GM23338 (cell line): ENCODE measurements at regions not wholly inside any gene's neighbourhood (a gene's known extent, or its start where the extent isn't known, plus 50 kb on each side); places are given as distances from the start of the nearest gene placed in this dataset.

Source experiments
- ATAC-seq: fragments of 200-7000 bp; cut with Tn5 transposase; 3 replicates; pipeline ENCODE4 v1.9.1; 2020
- DNase-seq: peaks from one replicate; pipeline ENCODE4 v3.0.0-alpha.2; 2015; ENCODE audit warnings: low spot score
- H2AFZ ChIP-seq: fragments of 200-600 bp; sonication (generic); 2 replicates; pipeline ENCODE4 v1.8.0; 2016; ENCODE audit warnings: antibody characterized with exemption, mild to moderate bottlenecking, moderate library complexity
- H3F3A ChIP-seq: fragments of 200-600 bp; sonication (generic); replicated peaks from 2 replicates; pipeline ENCODE4 v1.8.0; 2017; ENCODE audit warnings: antibody characterized with exemption, mixed run types, low read depth
- H3K27ac ChIP-seq: fragments of 200-600 bp; sonication (generic); 2 replicates; pipeline ENCODE4 v1.6.1; 2016; ENCODE audit warnings: low read depth
- H3K27me3 ChIP-seq: fragments of 200-600 bp; sonication (generic); 2 replicates; pipeline ENCODE4 v1.8.0; 2016; ENCODE audit warnings: mild to moderate bottlenecking, mixed run types, moderate library complexity; ENCODE audit not compliant: insufficient read depth
- H3K36me3 ChIP-seq: fragments of 200-600 bp; sonication (generic); 2 replicates; pipeline ENCODE4 v1.8.0; 2016; ENCODE audit warnings: mild to moderate bottlenecking; ENCODE audit not compliant: insufficient read depth
- H3K4me1 ChIP-seq: fragments of 200-600 bp; sonication (generic); 2 replicates; pipeline ENCODE4 v1.8.0; 2016; ENCODE audit warnings: mild to moderate bottlenecking, moderate library complexity; ENCODE audit not compliant: insufficient read depth
- H3K4me2 ChIP-seq: fragments of 200-600 bp; sonication (generic); 2 replicates; pipeline ENCODE4 v1.7.1; 2017; ENCODE audit warnings: mixed run types
- H3K4me3 ChIP-seq: fragments of 200-600 bp; sonication (generic); 2 replicates; pipeline ENCODE4 v1.6.1; 2016; ENCODE audit warnings: mixed run types
- H3K79me2 ChIP-seq: fragments of 200-600 bp; sonication (generic); replicated peaks from 2 replicates; pipeline ENCODE4 v1.8.0; 2017; ENCODE audit warnings: mild to moderate bottlenecking; ENCODE audit not compliant: insufficient read depth
- H3K9me2 ChIP-seq: fragments of 200-600 bp; sonication (generic); 2 replicates; pipeline ENCODE4 v1.8.0; 2017; ENCODE audit not compliant: insufficient read depth
- H4K20me1 ChIP-seq: fragments of 200-600 bp; sonication (generic); replicated peaks from 2 replicates; pipeline ENCODE4 v1.8.0; 2017; ENCODE audit warnings: mild to moderate bottlenecking; ENCODE audit not compliant: insufficient read depth
- H3K27ac Mint-ChIP-seq: 2 replicates; pipeline ENCODE4 v1.8.0; 2020; ENCODE audit warnings: inconsistent platforms, mild to moderate bottlenecking, moderate library complexity, mixed read lengths
- H3K27me3 Mint-ChIP-seq: 3 replicates; pipeline ENCODE4 v1.8.0; 2022; ENCODE audit warnings: low read depth, mild to moderate bottlenecking, moderate library complexity, mixed read lengths, inconsistent platforms; ENCODE audit not compliant: insufficient read depth, poor library complexity
- H3K36me3 Mint-ChIP-seq: 3 replicates; pipeline ENCODE4 v1.8.0; 2021; ENCODE audit warnings: low read depth, mild to moderate bottlenecking, inconsistent platforms, moderate library complexity, mixed read lengths
- H3K4me1 Mint-ChIP-seq: 3 replicates; pipeline ENCODE4 v1.8.0; 2020; ENCODE audit warnings: mild to moderate bottlenecking, inconsistent platforms, mixed read lengths
- H3K4me3 Mint-ChIP-seq: 3 replicates; pipeline ENCODE4 v1.8.0; 2021; ENCODE audit warnings: moderate library complexity, mild to moderate bottlenecking, inconsistent platforms, mixed read lengths
- H3K9me3 Mint-ChIP-seq: 3 replicates; pipeline ENCODE4 v1.8.0; 2020; ENCODE audit warnings: moderate library complexity, mild to moderate bottlenecking, inconsistent platforms, mixed read lengths
- JUNB ChIP-seq: IDR thresholded peaks from one replicate; pipeline ENCODE4 v1.6.1; 2016; ENCODE audit warnings: antibody characterized with exemption; ENCODE audit not compliant: unreplicated experiment
- POLR2AphosphoS5 ChIP-seq: IDR thresholded peaks from 2 replicates; pipeline ENCODE4 v1.6.1; 2016; ENCODE audit warnings: antibody characterized with exemption, low read depth
- STAT1 ChIP-seq: IDR thresholded peaks from one replicate; pipeline ENCODE4 v1.6.1; 2016; ENCODE audit warnings: antibody characterized with exemption; ENCODE audit not compliant: unreplicated experiment
- ZNF331 ChIP-seq: fragments of 250-450 bp; sonication (Bioruptor Pico); IDR thresholded peaks from 2 replicates; pipeline ENCODE4 v1.5.0; 2020; ENCODE audit warnings: low read depth, mild to moderate bottlenecking, moderate library complexity
- TF ChIP-seq, protein P1 (sequence below): fragments of 250-450 bp; sonication (Bioruptor Pico); IDR thresholded peaks from 2 replicates; pipeline ENCODE4 v1.5.0; 2020; ENCODE audit warnings: mild to moderate bottlenecking, moderate library complexity
- TF ChIP-seq, protein P2 (sequence below), 2 experiments: fragments of 200-600 bp in 1 of 2; sonication (generic) in 1 of 2; conservative IDR thresholded peaks; 2 replicates each; pipeline versions ENCODE4 v1.5.1 to v1.6.1; 2016 to 2017; ENCODE audit warnings: antibody characterized with exemption in 2 of 2, low read depth in 2 of 2, mild to moderate bottlenecking in 2 of 2, moderate library complexity in 1 of 2

DNA sequence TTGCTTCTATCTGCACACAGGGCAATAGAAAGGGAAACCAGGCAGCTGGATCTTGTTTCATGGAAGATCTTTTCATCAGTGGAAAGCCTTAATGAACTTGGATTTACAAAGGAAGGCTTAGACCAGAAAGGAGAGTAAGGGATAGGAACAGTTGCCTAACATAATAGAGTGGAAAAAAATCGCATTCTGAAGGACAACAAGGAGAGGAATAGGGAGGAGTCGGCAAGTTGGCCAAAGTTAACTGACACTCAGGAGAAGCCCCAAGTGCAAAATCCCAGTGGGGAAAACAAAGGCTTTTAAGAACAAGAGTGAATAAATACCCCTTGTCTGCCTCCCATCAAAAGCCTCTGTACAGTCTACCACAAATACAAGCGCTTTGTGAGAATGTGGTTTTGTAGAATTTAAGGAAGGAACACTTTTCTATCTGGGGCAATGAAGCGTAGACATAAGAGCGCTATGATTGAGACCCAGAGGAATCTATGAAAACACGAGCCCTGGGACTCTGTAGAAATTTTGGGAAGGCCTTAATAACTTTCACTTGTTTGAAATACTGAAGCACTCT, 74.1 kb downstream of the ZNF648 start (continued):
- TF ChIP-seq, protein P1, sequence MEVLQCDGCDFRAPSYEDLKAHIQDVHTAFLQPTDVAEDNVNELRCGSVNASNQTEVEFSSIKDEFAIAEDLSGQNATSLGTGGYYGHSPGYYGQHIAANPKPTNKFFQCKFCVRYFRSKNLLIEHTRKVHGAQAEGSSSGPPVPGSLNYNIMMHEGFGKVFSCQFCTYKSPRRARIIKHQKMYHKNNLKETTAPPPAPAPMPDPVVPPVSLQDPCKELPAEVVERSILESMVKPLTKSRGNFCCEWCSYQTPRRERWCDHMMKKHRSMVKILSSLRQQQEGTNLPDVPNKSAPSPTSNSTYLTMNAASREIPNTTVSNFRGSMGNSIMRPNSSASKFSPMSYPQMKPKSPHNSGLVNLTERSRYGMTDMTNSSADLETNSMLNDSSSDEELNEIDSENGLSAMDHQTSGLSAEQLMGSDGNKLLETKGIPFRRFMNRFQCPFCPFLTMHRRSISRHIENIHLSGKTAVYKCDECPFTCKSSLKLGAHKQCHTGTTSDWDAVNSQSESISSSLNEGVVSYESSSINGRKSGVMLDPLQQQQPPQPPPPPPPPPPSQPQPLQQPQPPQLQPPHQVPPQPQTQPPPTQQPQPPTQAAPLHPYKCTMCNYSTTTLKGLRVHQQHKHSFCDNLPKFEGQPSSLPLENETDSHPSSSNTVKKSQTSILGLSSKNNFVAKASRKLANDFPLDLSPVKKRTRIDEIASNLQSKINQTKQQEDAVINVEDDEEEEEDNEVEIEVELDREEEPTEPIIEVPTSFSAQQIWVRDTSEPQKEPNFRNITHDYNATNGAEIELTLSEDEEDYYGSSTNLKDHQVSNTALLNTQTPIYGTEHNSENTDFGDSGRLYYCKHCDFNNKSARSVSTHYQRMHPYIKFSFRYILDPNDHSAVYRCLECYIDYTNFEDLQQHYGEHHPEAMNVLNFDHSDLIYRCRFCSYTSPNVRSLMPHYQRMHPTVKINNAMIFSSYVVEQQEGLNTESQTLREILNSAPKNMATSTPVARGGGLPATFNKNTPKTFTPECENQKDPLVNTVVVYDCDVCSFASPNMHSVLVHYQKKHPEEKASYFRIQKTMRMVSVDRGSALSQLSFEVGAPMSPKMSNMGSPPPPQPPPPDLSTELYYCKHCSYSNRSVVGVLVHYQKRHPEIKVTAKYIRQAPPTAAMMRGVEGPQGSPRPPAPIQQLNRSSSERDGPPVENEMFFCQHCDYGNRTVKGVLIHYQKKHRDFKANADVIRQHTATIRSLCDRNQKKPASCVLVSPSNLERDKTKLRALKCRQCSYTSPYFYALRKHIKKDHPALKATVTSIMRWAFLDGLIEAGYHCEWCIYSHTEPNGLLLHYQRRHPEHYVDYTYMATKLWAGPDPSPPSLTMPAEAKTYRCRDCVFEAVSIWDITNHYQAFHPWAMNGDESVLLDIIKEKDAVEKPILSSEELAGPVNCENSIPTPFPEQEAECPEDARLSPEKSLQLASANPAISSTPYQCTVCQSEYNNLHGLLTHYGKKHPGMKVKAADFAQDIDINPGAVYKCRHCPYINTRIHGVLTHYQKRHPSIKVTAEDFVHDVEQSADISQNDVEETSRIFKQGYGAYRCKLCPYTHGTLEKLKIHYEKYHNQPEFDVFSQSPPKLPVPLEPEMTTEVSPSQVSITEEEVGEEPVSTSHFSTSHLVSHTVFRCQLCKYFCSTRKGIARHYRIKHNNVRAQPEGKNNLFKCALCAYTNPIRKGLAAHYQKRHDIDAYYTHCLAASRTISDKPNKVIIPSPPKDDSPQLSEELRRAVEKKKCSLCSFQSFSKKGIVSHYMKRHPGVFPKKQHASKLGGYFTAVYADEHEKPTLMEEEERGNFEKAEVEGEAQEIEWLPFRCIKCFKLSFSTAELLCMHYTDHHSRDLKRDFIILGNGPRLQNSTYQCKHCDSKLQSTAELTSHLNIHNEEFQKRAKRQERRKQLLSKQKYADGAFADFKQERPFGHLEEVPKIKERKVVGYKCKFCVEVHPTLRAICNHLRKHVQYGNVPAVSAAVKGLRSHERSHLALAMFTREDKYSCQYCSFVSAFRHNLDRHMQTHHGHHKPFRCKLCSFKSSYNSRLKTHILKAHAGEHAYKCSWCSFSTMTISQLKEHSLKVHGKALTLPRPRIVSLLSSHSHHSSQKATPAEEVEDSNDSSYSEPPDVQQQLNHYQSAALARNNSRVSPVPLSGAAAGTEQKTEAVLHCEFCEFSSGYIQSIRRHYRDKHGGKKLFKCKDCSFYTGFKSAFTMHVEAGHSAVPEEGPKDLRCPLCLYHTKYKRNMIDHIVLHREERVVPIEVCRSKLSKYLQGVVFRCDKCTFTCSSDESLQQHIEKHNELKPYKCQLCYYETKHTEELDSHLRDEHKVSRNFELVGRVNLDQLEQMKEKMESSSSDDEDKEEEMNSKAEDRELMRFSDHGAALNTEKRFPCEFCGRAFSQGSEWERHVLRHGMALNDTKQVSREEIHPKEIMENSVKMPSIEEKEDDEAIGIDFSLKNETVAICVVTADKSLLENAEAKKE = no peak
- TF ChIP-seq JUNB (no peak), POLR2AphosphoS5 (no peak)

DNA sequence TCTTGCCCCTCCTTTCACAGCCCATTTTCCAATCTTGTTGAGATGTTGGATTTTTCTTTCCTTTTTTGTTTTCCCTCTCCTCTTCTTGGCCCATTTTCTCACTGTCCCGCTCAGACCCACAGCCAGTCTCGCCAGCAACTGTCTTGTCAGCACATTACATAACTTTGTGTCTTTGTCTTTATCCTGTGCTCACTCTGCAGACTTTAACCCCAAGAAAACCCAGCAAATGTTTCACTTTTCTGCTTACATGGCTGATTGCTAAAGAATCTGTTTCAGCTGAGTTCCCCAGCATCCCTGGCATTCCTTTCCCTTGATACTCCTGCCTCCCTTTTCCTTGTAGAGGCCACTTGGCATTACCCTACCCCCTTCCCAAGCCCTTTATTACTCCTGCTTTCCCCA, 74.6 kb downstream of the ZNF648 start:
- Histone ChIP-seq H3K4me1 (peaks cover 11% of the 10 kb centered on the region; the same call in 1 of the 2 replicates), H3F3A (no peaks in the 10 kb centered on the region), H3K27me3 (no peaks in the 10 kb centered on the region), H3K4me2 (0 out of 2 replicates have a peak overlapping the region, but pooled peaks have one; percentile 26), H3K36me3 (no peaks in the 10 kb centered on the region), H3K9me2 (no peaks in the 10 kb centered on the region), H2AFZ (peak overlapping the region; percentile 94), H3K4me3 (no peak overlapping the region), H4K20me1 (no peaks in the 10 kb centered on the region), H3K27ac (no peak overlapping the region), H3K79me2 (no peaks in the 10 kb centered on the region)
- Mint-ChIP-seq H3K27ac (no peak overlapping the region), H3K9me3 (no peaks in the 10 kb centered on the region), H3K36me3 (no peaks in the 10 kb centered on the region), H3K4me3 (no peak overlapping the region), H3K4me1 (peaks cover 13% of the 10 kb centered on the region), H3K27me3 (peaks cover 3% of the 10 kb centered on the region)
- ATAC-seq (no peak; the same call in 2 of the 3 replicates), DNase-seq (no peak)
- TF ChIP-seq ZNF331 (CRISPR knock-in tag) (no peak), STAT1 (no peak), JUNB (no peak)
- TF ChIP-seq, protein P2, sequence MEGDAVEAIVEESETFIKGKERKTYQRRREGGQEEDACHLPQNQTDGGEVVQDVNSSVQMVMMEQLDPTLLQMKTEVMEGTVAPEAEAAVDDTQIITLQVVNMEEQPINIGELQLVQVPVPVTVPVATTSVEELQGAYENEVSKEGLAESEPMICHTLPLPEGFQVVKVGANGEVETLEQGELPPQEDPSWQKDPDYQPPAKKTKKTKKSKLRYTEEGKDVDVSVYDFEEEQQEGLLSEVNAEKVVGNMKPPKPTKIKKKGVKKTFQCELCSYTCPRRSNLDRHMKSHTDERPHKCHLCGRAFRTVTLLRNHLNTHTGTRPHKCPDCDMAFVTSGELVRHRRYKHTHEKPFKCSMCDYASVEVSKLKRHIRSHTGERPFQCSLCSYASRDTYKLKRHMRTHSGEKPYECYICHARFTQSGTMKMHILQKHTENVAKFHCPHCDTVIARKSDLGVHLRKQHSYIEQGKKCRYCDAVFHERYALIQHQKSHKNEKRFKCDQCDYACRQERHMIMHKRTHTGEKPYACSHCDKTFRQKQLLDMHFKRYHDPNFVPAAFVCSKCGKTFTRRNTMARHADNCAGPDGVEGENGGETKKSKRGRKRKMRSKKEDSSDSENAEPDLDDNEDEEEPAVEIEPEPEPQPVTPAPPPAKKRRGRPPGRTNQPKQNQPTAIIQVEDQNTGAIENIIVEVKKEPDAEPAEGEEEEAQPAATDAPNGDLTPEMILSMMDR (conservative IDR thresholded peaks at IDR 0.05; ENCODE audit: low read depth in 2 of 2) = no peak
- TF ChIP-seq, protein P1 = no peak
